GM12878 (cell line): ENCODE measurements at regions not wholly inside any gene's neighbourhood (a gene's known extent, or its start where the extent isn't known, plus 50 kb on each side); places are given as distances from the start of the nearest gene placed in this dataset.

Experiments
- ATAC-seq: fragments of 200-7000 bp; cut with Tn5 transposase; 3 replicates; pipeline ENCODE4 v1.9.1; 2020; ENCODE audit warnings: mild to moderate bottlenecking, moderate library complexity
- BruUV-seq: library from RNA; stranded (reverse); fragments of 400-500 nt; replicated peaks from 2 replicates; lab custom pipeline; 2021; lab: Mats Ljungman, UMichigan
- CTCF ChIA-PET: fragments of 300-600 bp; sonication (Branson Sonifier 250); formaldehyde crosslinking; extraction: SDS; loops from one replicate; lab custom pipeline; 2021; ENCODE audit warnings: inconsistent platforms; lab: Yijun Ruan, JAX
- POLR2A ChIA-PET: fragments of 350-600 bp; formaldehyde crosslinking; extraction: SDS; loops from one replicate; lab custom pipeline; 2021; ENCODE audit warnings: inconsistent platforms; lab: Charles Lee
- RAD21 ChIA-PET: fragments of 300-600 bp; sonication (Branson Sonifier 250); formaldehyde crosslinking; loops from one replicate; lab custom pipeline; 2023; ENCODE audit warnings: antibody characterized with exemption; ENCODE audit not compliant: unreplicated experiment; lab: Charles Lee
- SMC1A ChIA-PET: fragments of 300-600 bp; sonication (Branson Sonifier 250); formaldehyde crosslinking; loops from one replicate; lab custom pipeline; 2023; ENCODE audit not compliant: unreplicated experiment, uncharacterized antibody; lab: Charles Lee
- DNase-seq: peaks from one replicate; pipeline ENCODE4 v3.0.0-alpha.2; 2011; ENCODE audit warnings: low read depth, low spot score
- FAIRE-seq: peaks from 3 replicates; lab custom pipeline; 2011; peaks lifted over from hg19 to GRCh38; lab: Jason Lieb, UNC
- H2AFZ ChIP-seq: 2 replicates; pipeline ENCODE4 v1.6.0; 2011; ENCODE audit warnings: low read depth, low read length, control low read depth; ENCODE audit not compliant: control insufficient read depth
- H3K27ac ChIP-seq: 2 replicates; pipeline ENCODE4 v1.5.1; 2011; ENCODE audit warnings: control low read depth; ENCODE audit not compliant: control insufficient read depth, insufficient read depth
- H3K27me3 ChIP-seq, 2 experiments: replicated peaks in 1 of 2; 2 replicates each; pipeline versions ENCODE4 v1.6.0 to v1.6.1; 2011; ENCODE audit warnings: low read length in 1 of 2; ENCODE audit not compliant: control insufficient read depth in 2 of 2, insufficient read depth in 2 of 2
- H3K36me3 ChIP-seq, 2 experiments: 2 replicates each; pipeline ENCODE4 v1.5.1; 2011; ENCODE audit warnings: low read length in 1 of 2; ENCODE audit not compliant: control insufficient read depth in 2 of 2, insufficient read depth in 2 of 2
- H3K4me1 ChIP-seq: 2 replicates; pipeline ENCODE4 v1.6.1; 2011; ENCODE audit warnings: mild to moderate bottlenecking, low read length, moderate library complexity, mixed read lengths; ENCODE audit not compliant: control insufficient read depth, insufficient read depth
- H3K4me2 ChIP-seq: 2 replicates; pipeline ENCODE4 v1.6.0; 2011; ENCODE audit warnings: control low read depth; ENCODE audit not compliant: control insufficient read depth, insufficient read depth
- H3K4me3 ChIP-seq: fragments of 200-600 bp; sonication (generic); 2 replicates; pipeline ENCODE4 v1.5.1; 2016
- H3K79me2 ChIP-seq: 2 replicates; pipeline ENCODE4 v1.6.0; 2011; ENCODE audit warnings: low read length; ENCODE audit not compliant: control insufficient read depth, insufficient read depth
- H3K9ac ChIP-seq: 2 replicates; pipeline ENCODE4 v1.8.0; 2011; ENCODE audit warnings: low read length, control low read depth, mixed read lengths; ENCODE audit not compliant: control insufficient read depth, insufficient read depth
- H3K9me3 ChIP-seq: replicated peaks from 3 replicates; pipeline ENCODE4 v1.5.1; 2011; ENCODE audit warnings: mild to moderate bottlenecking, low read length; ENCODE audit not compliant: control insufficient read depth, insufficient read depth
- H4K20me1 ChIP-seq: 2 replicates; pipeline ENCODE4 v1.6.0; 2011; ENCODE audit not compliant: control insufficient read depth, insufficient read depth
- CEBPZ ChIP-seq: fragments of 150-350 bp; IDR thresholded peaks from 2 replicates; pipeline ENCODE4 v1.6.1; 2016; ENCODE audit warnings: low read depth, low read length
- HCFC1 ChIP-seq: fragments of 150-350 bp; IDR thresholded peaks from 2 replicates; pipeline ENCODE4 v1.6.1; 2014; ENCODE audit warnings: low read length
- MYC ChIP-seq: IDR thresholded peaks from 2 replicates; pipeline ENCODE4 v1.6.1; 2011; ENCODE audit warnings: mild to moderate bottlenecking, low read length, moderate library complexity, inconsistent platforms; ENCODE audit not compliant: insufficient read depth, insufficient replicate concordance, insufficient read length, severe bottlenecking
- NFXL1 ChIP-seq: fragments of 450-650 bp; IDR thresholded peaks from 2 replicates; pipeline ENCODE4 v1.6.1; 2017; ENCODE audit warnings: antibody characterized with exemption, mild to moderate bottlenecking, borderline replicate concordance
- NRF1 ChIP-seq: conservative IDR thresholded peaks from 2 replicates; pipeline ENCODE4 v1.6.1; 2011; ENCODE audit warnings: mild to moderate bottlenecking, low read depth, low read length, improper control_type of control experiment
- RBBP5 ChIP-seq: fragments of 200-600 bp; sonication (generic); conservative IDR thresholded peaks from 2 replicates; pipeline ENCODE4 v1.6.1; 2016
- SUPT20H ChIP-seq: IDR thresholded peaks from 2 replicates; pipeline ENCODE4 v1.6.1; 2011; ENCODE audit warnings: low read depth, mild to moderate bottlenecking, low read length, moderate library complexity, borderline replicate concordance; ENCODE audit not compliant: control insufficient read depth
- USF1 ChIP-seq: IDR thresholded peaks from 2 replicates; pipeline ENCODE4 v1.6.1; 2011; ENCODE audit warnings: borderline replicate concordance, low read depth, mild to moderate bottlenecking, moderate library complexity, mixed read lengths, low read length; ENCODE audit not compliant: insufficient read depth; ENCODE audit errors: extremely low read length
- YBX1 ChIP-seq: fragments of 450-650 bp; IDR thresholded peaks from 2 replicates; pipeline ENCODE4 v1.6.1; 2016; ENCODE audit warnings: antibody characterized with exemption
- ZNF622 ChIP-seq: fragments of 450-650 bp; IDR thresholded peaks from 2 replicates; pipeline ENCODE4 v1.6.1; 2017; ENCODE audit warnings: mild to moderate bottlenecking, inconsistent platforms
- WGBS: methylation state at CpG from one replicate; pipeline ENCODE4 v1.1.6; 2016; ENCODE audit warnings: low lambda C conversion rate; ENCODE audit not compliant: insufficient replicate concordance, insufficient coverage; ENCODE audit errors: missing lambda C conversion rate; 5-methylcytosine and 5-hydroxymethylcytosine counted together
- in situ Hi-C: fragments of 300-500 bp; cut with MboI; formaldehyde crosslinking; loops from 9 replicates; pipeline ENCODE4 v1.14.3; 2018; ENCODE audit warnings: mixed read lengths
- intact Hi-C: fragments of 100-400 bp; cut with micrococcal nuclease; formaldehyde crosslinking; loops from one replicate; pipeline ENCODE4 v1.14.2; 2022; ENCODE audit not compliant: unreplicated experiment
- TF ChIP-seq, protein P1 (sequence below): fragments of 450-650 bp; IDR thresholded peaks from 2 replicates; pipeline ENCODE4 v1.6.1; 2016; ENCODE audit warnings: mild to moderate bottlenecking
- TF ChIP-seq, protein P2 (sequence below): IDR thresholded peaks from 2 replicates; pipeline ENCODE4 v1.6.1; 2011; ENCODE audit warnings: borderline replicate concordance, low read depth, mild to moderate bottlenecking, moderate library complexity, low read length; ENCODE audit not compliant: insufficient read depth, poor library complexity, severe bottlenecking

- Histone ChIP-seq H3K27ac (no peak overlapping the region), H3K79me2 (no peaks in the 10 kb centered on the region), H3K27me3 (peaks cover 0 to 4% of the 10 kb centered on the region in 2 experiments), H3K9me3 (no peaks in the 10 kb centered on the region), H4K20me1 (no peaks in the 10 kb centered on the region), H3K4me1 (no peaks in the 10 kb centered on the region), H3K36me3 (no peaks in the 10 kb centered on the region), H3K9ac (no peak overlapping the region), H2AFZ (no peak overlapping the region), H3K4me3 (no peak overlapping the region), H3K4me2 (no peak overlapping the region)
- WGBS = 40% methylated on average over 10 of the region's 10 CpGs
- CTCF ChIA-PET = no interaction called here
- SMC1A ChIA-PET = no interaction called here
- POLR2A ChIA-PET = no interaction called here
- FAIRE-seq (no peak), ATAC-seq (no peak), DNase-seq (no peak)
- RAD21 ChIA-PET = no interaction called here
- BruUV-seq = no TSS peak
- TF ChIP-seq RBBP5 = no peak
- TF ChIP-seq, protein P1, sequence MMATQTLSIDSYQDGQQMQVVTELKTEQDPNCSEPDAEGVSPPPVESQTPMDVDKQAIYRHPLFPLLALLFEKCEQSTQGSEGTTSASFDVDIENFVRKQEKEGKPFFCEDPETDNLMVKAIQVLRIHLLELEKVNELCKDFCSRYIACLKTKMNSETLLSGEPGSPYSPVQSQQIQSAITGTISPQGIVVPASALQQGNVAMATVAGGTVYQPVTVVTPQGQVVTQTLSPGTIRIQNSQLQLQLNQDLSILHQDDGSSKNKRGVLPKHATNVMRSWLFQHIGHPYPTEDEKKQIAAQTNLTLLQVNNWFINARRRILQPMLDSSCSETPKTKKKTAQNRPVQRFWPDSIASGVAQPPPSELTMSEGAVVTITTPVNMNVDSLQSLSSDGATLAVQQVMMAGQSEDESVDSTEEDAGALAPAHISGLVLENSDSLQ = no peak
- no peak for TF ChIP-seq HCFC1
- TF ChIP-seq NFXL1 = no peak
- TF ChIP-seq NRF1 = no peak
- TF ChIP-seq ZNF622 = no peak
- TF ChIP-seq MYC = no peak
- no peak for TF ChIP-seq SUPT20H
- TF ChIP-seq, protein P2, sequence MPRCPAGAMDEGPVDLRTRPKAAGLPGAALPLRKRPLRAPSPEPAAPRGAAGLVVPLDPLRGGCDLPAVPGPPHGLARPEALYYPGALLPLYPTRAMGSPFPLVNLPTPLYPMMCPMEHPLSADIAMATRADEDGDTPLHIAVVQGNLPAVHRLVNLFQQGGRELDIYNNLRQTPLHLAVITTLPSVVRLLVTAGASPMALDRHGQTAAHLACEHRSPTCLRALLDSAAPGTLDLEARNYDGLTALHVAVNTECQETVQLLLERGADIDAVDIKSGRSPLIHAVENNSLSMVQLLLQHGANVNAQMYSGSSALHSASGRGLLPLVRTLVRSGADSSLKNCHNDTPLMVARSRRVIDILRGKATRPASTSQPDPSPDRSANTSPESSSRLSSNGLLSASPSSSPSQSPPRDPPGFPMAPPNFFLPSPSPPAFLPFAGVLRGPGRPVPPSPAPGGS = no peak
- TF ChIP-seq CEBPZ = no peak
- no peak for TF ChIP-seq USF1
- no peak for TF ChIP-seq YBX1
- intact Hi-C loops (no loop called here), in situ Hi-C loops (no loop called here)
These were observed 160.8 kb downstream of the ACKR3 start for GRCh38 chr2:236730393-236730792.
